Parathyroid adenoma (tissue), 2 donors: ENCODE measurements at regions not wholly inside any gene's neighbourhood (a gene's known extent, or its start where the extent isn't known, plus 50 kb on each side); places are given as distances from the start of the nearest gene placed in this dataset.

Source experiments
- H2AFZ ChIP-seq: fragments of 300-600 bp; sonication (generic); one replicate; pipeline ENCODE4 v1.7.0; 2017; ENCODE audit warnings: antibody characterized with exemption, mild to moderate bottlenecking
- H3K27ac ChIP-seq: fragments of 300-600 bp; sonication (generic); one replicate; pipeline ENCODE4 v1.7.0; 2017
- H3K27me3 ChIP-seq: fragments of 300-600 bp; sonication (generic); one replicate; pipeline ENCODE4 v1.7.0; 2017; ENCODE audit warnings: low read length; ENCODE audit not compliant: control insufficient read depth, insufficient read depth
- H3K36me3 ChIP-seq: fragments of 300-600 bp; sonication (generic); one replicate; pipeline ENCODE4 v1.7.0; 2017; ENCODE audit warnings: low read length; ENCODE audit not compliant: control insufficient read depth, insufficient read depth
- H3K4me1 ChIP-seq: fragments of 300-600 bp; sonication (generic); one replicate; pipeline ENCODE4 v1.7.0; 2017; ENCODE audit warnings: control low read depth
- H3K4me2 ChIP-seq: fragments of 300-600 bp; sonication (generic); one replicate; pipeline ENCODE4 v1.7.0; 2017; ENCODE audit warnings: low read length
- H3K4me3 ChIP-seq: fragments of 300-600 bp; sonication (generic); one replicate; pipeline ENCODE4 v1.7.0; 2017; ENCODE audit warnings: low read depth, low read length
- H3K79me2 ChIP-seq: fragments of 300-600 bp; sonication (generic); one replicate; pipeline ENCODE4 v1.7.0; 2017; ENCODE audit warnings: control low read depth
- H3K9ac ChIP-seq: fragments of 300-600 bp; sonication (generic); one replicate; pipeline ENCODE4 v1.7.0; 2017; ENCODE audit warnings: mild to moderate bottlenecking
- H3K9me3 ChIP-seq: fragments of 300-600 bp; sonication (generic); one replicate; pipeline ENCODE4 v1.7.0; 2017; ENCODE audit warnings: low read length; ENCODE audit not compliant: control insufficient read depth
- TF ChIP-seq, protein P1 (sequence below): fragments of 300-600 bp; sonication (generic); IDR thresholded peaks from one replicate; pipeline ENCODE4 v1.7.0; 2017; ENCODE audit warnings: antibody characterized with exemption, mild to moderate bottlenecking
- donor health status: primary hyperparathyroidism.

DNA sequence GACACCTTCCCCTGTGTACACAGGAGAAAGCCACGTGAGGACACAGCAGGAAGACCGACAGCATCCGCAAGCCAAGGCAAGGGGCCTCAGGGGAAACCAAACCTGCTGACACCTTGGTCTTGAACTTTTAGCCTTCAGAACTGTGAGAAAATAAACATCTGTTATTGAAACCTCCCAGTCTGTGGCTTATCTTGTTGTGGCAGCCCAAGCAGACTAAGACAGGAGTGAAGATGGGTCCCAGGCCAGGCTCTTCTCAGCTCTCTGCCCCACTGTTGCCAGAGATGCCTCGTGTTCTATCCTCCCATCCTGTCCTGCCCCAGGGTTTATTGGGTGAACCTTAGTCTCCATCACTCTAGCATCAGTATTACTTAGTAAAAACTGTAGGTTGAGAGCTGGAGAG, 236.3 kb downstream of the MATN1 start:
- H3K9me3 ChIP-seq, result no peaks in the 10 kb centered on the region
- no peak overlapping the region for H2AFZ ChIP-seq
- H3K27me3 ChIP-seq, result no peaks in the 10 kb centered on the region
- H3K4me1 ChIP-seq, result no peaks in the 10 kb centered on the region
- no peak overlapping the region for H3K4me2 ChIP-seq
- no peak overlapping the region for H3K4me3 ChIP-seq
- TF ChIP-seq, protein P1, sequence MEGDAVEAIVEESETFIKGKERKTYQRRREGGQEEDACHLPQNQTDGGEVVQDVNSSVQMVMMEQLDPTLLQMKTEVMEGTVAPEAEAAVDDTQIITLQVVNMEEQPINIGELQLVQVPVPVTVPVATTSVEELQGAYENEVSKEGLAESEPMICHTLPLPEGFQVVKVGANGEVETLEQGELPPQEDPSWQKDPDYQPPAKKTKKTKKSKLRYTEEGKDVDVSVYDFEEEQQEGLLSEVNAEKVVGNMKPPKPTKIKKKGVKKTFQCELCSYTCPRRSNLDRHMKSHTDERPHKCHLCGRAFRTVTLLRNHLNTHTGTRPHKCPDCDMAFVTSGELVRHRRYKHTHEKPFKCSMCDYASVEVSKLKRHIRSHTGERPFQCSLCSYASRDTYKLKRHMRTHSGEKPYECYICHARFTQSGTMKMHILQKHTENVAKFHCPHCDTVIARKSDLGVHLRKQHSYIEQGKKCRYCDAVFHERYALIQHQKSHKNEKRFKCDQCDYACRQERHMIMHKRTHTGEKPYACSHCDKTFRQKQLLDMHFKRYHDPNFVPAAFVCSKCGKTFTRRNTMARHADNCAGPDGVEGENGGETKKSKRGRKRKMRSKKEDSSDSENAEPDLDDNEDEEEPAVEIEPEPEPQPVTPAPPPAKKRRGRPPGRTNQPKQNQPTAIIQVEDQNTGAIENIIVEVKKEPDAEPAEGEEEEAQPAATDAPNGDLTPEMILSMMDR, result no peak
- no peak overlapping the region for H3K9ac ChIP-seq
- no peaks in the 10 kb centered on the region for H3K79me2 ChIP-seq
- no peak overlapping the region for H3K27ac ChIP-seq
- no peaks in the 10 kb centered on the region for H3K36me3 ChIP-seq

DNA sequence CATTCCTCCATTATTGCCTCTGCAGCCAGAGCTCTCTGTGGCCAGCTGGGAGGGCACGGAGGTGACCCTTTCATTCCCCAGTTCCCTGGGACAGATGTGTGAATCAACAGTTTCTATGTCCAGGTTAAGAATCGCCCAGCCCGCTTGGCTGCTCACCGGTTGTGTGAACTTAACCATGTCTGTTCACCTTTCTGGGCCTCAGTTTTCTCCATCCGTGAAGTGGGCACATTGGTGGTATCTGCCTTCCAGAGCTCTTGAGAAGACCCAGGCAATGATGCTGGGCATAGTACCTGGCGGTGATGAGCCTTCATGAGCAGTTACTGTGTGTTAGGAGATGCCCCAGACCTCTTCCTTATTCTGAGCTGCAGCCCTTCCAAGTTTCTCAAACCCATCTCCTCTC, 238.3 kb downstream of the MATN1 start:
- Histone ChIP-seq H3K9ac (no peak overlapping the region), H2AFZ (no peak overlapping the region), H3K36me3 (no peaks in the 10 kb centered on the region), H3K4me3 (no peak overlapping the region), H3K4me1 (no peaks in the 10 kb centered on the region), H3K27me3 (no peaks in the 10 kb centered on the region), H3K9me3 (peaks cover 3% of the 10 kb centered on the region), H3K4me2 (no peak overlapping the region), H3K79me2 (no peaks in the 10 kb centered on the region), H3K27ac (no peak overlapping the region)
- TF ChIP-seq, protein P1, result no peak

DNA sequence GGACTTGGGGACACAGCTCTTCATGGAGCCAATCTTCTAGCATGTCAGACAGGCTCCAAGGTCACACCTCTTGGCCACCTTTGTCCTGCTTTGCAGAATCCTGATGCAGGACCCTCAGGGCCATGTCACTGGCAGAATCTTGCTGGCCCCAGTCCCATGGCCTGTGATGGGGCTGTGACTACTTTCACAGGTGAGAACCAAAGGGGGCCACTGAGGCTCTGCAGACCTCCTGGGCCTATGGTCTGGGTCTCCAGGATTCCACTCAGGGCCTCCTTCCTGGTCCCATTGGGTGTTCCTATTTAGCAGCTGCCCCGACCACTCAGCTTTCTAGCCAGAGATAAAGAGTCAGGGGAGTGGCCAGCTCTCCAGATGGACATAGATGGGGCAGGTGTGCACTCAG, 238.7 kb downstream of the MATN1 start:
- Histone ChIP-seq H3K9me3 (peaks cover 3% of the 10 kb centered on the region), H3K27ac (no peak overlapping the region), H3K4me1 (no peaks in the 10 kb centered on the region), H3K79me2 (no peaks in the 10 kb centered on the region), H3K4me2 (no peak overlapping the region), H2AFZ (no peak overlapping the region), H3K9ac (no peak overlapping the region), H3K4me3 (no peak overlapping the region), H3K36me3 (no peaks in the 10 kb centered on the region), H3K27me3 (no peaks in the 10 kb centered on the region)
- TF ChIP-seq, protein P1, result no peak

DNA sequence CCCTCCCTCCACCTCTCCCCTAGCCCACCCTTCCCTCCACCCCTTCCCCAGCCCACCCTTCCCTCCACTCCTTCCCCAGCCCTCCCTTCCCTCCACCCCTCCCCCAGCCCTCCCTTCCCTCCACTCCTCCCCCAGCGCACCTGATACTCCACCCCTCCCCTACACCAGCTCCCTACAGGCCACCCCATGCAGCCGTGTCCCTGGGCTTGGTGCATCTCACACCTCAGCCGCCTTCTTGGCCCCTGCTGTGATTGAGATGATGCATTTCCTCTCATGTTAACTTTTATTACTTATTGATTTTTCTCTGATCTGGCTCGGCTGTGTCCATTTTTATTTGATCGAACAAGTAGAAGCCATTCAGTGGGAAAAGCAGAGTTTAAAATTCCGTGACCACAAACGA, 243.8 kb downstream of the MATN1 start:
- Histone ChIP-seq H3K9me3 (peaks cover 3% of the 10 kb centered on the region), H2AFZ (no peak overlapping the region), H3K9ac (no peak overlapping the region), H3K4me1 (no peaks in the 10 kb centered on the region), H3K27me3 (no peaks in the 10 kb centered on the region), H3K27ac (no peak overlapping the region), H3K36me3 (no peaks in the 10 kb centered on the region), H3K4me2 (no peak overlapping the region), H3K4me3 (no peak overlapping the region), H3K79me2 (no peaks in the 10 kb centered on the region)
- TF ChIP-seq, protein P1, result no peak

DNA sequence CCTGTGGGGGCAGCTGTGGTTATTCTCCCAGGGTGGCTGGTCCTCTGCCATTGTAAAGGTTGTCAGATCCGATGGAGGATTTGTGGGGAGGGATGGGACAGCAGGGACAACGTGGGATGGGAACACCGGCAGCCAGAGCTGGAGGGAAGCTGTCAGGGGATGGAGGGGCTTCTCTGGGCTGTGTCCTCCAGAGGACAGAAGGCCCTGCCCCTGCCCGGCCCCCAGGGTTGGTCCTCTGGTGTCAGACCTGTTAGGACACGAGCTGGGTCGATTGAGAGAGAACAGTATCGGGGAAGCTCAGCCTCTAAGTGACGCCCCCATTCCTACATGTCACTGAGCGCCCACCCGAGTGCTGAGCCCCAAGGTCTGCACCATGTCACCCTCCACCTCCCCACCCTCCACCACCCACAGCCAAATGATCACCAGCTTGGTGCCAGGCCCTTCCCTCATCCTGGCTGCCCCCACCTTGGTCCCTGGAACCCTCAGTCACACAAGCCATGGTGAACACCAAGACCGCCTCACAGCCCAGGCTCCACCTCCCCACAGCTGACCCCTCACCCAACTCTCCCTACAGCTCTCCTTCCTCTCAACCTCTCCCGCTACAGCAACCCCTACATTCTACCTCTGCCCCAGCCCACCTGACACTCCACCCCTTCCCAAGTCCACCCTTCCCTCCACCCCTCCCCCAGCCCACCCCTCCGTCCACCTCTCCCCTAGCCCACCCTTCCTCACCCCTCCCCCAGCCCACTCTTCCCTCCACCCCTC, 244.4 kb downstream of the MATN1 start:
- Histone ChIP-seq H3K4me2 (no peak overlapping the region), H3K4me3 (no peak overlapping the region), H3K4me1 (no peaks in the 10 kb centered on the region), H3K36me3 (no peaks in the 10 kb centered on the region), H3K9me3 (peaks cover 3% of the 10 kb centered on the region), H3K27ac (no peak overlapping the region), H2AFZ (no peak overlapping the region), H3K27me3 (no peaks in the 10 kb centered on the region), H3K79me2 (no peaks in the 10 kb centered on the region), H3K9ac (no peak overlapping the region)
- TF ChIP-seq, protein P1, result no peak
